ENCODE measurements at regions not wholly inside any gene's neighbourhood (a gene's known extent, or its start where the extent isn't known, plus 50 kb on each side); places are given as distances from the start of the nearest gene placed in this dataset.
"Not testable (repeated sequence)": the region's sequence is repeated elsewhere in the genome, so short reads cannot be mapped to it uniquely, and the experiment has no call there.

GRCh38 chr7:36040679-36041078 is 112.4 kb upstream of the EEPD1 start:
- no peak for DNase-seq

- DNase-seq: no peak
These were observed 108.8 kb upstream of the EEPD1 start for GRCh38 chr7:36044101-36044892.

- DNase-seq: no peak
These were observed 107.7 kb upstream of the EEPD1 start for GRCh38 chr7:36045326-36045725.

- no peak for DNase-seq
These were observed 107.2 kb upstream of the EEPD1 start for GRCh38 chr7:36045830-36046341.

- DNase-seq: no peak
These were observed 105.9 kb upstream of the EEPD1 start for GRCh38 chr7:36047091-36047658.

- DNase-seq: no peak
These were observed 104.7 kb upstream of the EEPD1 start for GRCh38 chr7:36048141-36048901.

GRCh38 chr7:36048902-36049240 is 104.2 kb upstream of the EEPD1 start:
- no peak for DNase-seq

GRCh38 chr7:36051501-36051900 is 101.6 kb upstream of the EEPD1 start:
- no peak for DNase-seq

GRCh38 chr7:36053589-36053988 is 99.5 kb upstream of the EEPD1 start:
- DNase-seq: no peak

- DNase-seq: no peak
These were observed 98.4 kb upstream of the EEPD1 start for GRCh38 chr7:36054637-36055036.

GRCh38 chr7:36055207-36055606 is 97.8 kb upstream of the EEPD1 start:
- no peak for DNase-seq

GRCh38 chr7:36057323-36057722 is 95.7 kb upstream of the EEPD1 start:
- no peak for DNase-seq

- DNase-seq: no peak
These were observed 94.9 kb upstream of the EEPD1 start for GRCh38 chr7:36058020-36058592.

GRCh38 chr7:36060388-36060787 is 92.7 kb upstream of the EEPD1 start:
- not testable (repeated sequence) for DNase-seq

- no peak for DNase-seq
These were observed 90.8 kb upstream of the EEPD1 start for GRCh38 chr7:36062154-36062815.

GRCh38 chr7:36064676-36065075 is 88.4 kb upstream of the EEPD1 start:
- DNase-seq: no peak

GRCh38 chr7:36065563-36066342 is 87.3 kb upstream of the EEPD1 start:
- DNase-seq: not testable (repeated sequence)

GRCh38 chr7:36066343-36066664 is 86.8 kb upstream of the EEPD1 start:
- no peak for DNase-seq

GRCh38 chr7:36070230-36070629 is 82.8 kb upstream of the EEPD1 start:
- no peak for DNase-seq

- no peak for DNase-seq
These were observed 81.4 kb upstream of the EEPD1 start for GRCh38 chr7:36071605-36072004.

- DNase-seq: no peak
These were observed 80.4 kb upstream of the EEPD1 start for GRCh38 chr7:36072620-36073019.

- DNase-seq: no peak
These were observed 77.5 kb upstream of the EEPD1 start for GRCh38 chr7:36075561-36075960.
